ENCODE measurements at regions not wholly inside any gene's neighbourhood (a gene's known extent, or its start where the extent isn't known, plus 50 kb on each side); places are given as distances from the start of the nearest gene placed in this dataset.
A peak's percentile ranks its signal among the peaks of the same experiment; 100 is the strongest.

DNA sequence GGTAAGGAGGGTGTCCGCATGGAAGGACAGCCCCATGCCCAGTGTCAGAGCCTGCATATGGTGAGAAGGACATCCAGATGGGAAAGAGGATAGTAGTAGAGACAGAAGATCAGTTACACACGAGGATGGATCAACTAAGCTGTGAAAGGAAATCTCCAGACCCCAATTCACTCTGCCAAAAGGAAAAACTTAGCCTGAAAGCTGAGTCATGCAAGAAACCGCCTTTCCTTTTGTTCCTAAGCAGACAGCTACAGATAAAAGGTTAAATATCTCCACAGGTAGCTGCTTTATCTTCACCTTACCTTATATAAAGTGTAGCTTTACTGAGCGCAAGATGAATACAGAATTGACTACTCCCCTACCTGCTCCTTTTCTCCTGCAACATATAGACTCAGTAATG is 67.3 kb upstream of the LGALSL start:
- Histone ChIP-seq H3K27me3 (no peaks in the 10 kb centered on the region), H3K36me3 (no peaks in the 10 kb centered on the region), H3K9me3 (peaks cover 3% of the 10 kb centered on the region; the same call in 1 of the 2 replicates), H3K4me3 (no peak overlapping the region)
- DNase-seq: no peak

DNA sequence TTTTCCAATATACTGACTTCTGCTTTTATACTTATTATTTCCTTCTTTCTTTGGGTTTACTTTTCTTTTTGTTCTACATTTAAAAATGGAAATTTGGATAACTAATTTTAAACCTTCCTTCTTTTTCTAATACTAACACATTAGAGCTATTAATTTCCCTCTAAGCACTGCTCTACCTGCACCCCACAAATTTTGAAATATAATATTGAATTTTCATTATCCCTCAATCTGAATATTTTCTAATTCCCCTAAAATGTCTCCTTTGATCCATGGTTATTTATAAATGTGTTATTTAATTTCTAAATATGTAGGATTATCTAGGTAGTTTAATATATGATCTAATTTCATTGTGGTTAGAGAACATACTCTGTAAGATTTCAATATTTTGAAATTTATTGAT is 63.4 kb upstream of the LGALSL start:
- Histone ChIP-seq H3K36me3 (no peaks in the 10 kb centered on the region), H3K27me3 (no peaks in the 10 kb centered on the region), H3K9me3 (peaks cover 3% of the 10 kb centered on the region; the same call in 1 of the 2 replicates), H3K4me3 (no peak overlapping the region)
- DNase-seq: no peak

GRCh38 chr2:64391424-64391823 is 62.5 kb upstream of the LGALSL start:
- no peak for DNase-seq
- no peaks in the 10 kb centered on the region for H3K36me3 ChIP-seq
- peaks cover 3% of the 10 kb centered on the region; the same call in 1 of the 2 replicates for H3K9me3 ChIP-seq
- H3K27me3 ChIP-seq: no peaks in the 10 kb centered on the region
- H3K4me3 ChIP-seq: no peak overlapping the region

- no peak for DNase-seq
- Histone ChIP-seq H3K27me3 (no peaks in the 10 kb centered on the region), H3K4me3 (no peak overlapping the region), H3K9me3 (peaks cover 3% of the 10 kb centered on the region; the same call in 1 of the 2 replicates), H3K36me3 (no peaks in the 10 kb centered on the region)
These were observed 62.0 kb upstream of the LGALSL start for GRCh38 chr2:64391940-64392339.

DNA sequence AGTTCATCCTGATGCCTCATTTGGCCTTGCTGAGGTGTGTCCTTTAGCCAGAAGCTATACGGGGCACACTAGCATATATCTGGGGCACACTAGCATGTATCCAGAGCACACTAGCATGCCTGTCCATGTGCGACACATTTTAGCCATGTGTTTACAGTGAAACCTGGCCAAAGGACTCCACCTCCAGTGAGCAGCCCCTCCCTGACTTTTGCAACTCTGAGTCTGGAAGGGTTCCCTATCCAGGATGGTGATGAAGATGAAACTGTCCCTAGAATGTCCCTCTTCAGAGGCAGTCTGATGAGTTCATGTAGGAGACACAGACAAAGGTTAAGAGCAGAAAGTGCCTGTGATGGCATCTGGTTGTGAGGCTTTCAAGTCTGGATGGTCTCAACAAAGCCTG is 61.4 kb upstream of the LGALSL start:
- no peak for DNase-seq
- Histone ChIP-seq H3K4me3 (no peak overlapping the region), H3K36me3 (no peaks in the 10 kb centered on the region), H3K27me3 (no peaks in the 10 kb centered on the region), H3K9me3 (peaks cover 3% of the 10 kb centered on the region; the same call in 1 of the 2 replicates)

DNA sequence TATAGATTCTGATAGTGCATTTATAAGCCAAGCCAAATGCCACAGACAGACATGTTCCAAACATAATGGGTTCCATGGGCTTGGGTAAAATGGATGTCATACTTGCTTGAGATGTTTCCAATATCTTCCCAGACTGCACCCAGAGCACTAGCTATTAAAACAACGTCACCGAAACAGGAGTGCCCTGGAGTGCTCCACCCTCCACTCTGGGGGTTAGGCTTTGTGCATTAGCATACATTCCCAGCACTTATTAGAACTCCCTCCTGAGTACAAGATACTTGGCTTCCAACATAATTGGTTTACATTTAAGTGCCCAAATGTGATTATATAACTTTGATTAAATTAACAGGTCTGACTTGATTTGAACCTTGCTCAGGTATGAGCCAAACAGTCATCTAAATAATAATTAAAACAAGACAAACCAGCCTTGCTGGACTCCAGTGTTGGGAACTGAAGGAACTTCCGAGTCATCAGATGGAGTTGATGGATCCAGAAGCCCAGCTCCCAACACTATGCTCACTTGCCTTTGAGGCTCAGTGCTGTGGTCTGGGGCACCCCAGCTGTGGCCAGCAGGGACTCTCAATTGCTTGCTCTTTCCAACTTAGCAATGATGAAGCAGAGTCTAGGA is 60.5 kb upstream of the LGALSL start:
- Histone ChIP-seq H3K4me3 (no peak overlapping the region), H3K27me3 (no peaks in the 10 kb centered on the region), H3K36me3 (no peaks in the 10 kb centered on the region), H3K9me3 (peaks cover 3% of the 10 kb centered on the region; the same call in 1 of the 2 replicates)
- no peak for DNase-seq

GRCh38 chr2:64394153-64394552 is 59.8 kb upstream of the LGALSL start:
- H3K36me3 ChIP-seq: no peaks in the 10 kb centered on the region

GRCh38 chr2:64396001-64396400 is 58.0 kb upstream of the LGALSL start:
- no peak for DNase-seq
- peaks cover 3% of the 10 kb centered on the region; the same call in 1 of the 2 replicates for H3K9me3 ChIP-seq
- no peaks in the 10 kb centered on the region for H3K27me3 ChIP-seq
- H3K36me3 ChIP-seq: no peaks in the 10 kb centered on the region
- no peak overlapping the region for H3K4me3 ChIP-seq

More at GRCh38 chr2:64394153-64394552, 59.8 kb upstream of the LGALSL start:
- no peaks in the 10 kb centered on the region for H3K27me3 ChIP-seq
- peaks cover 3% of the 10 kb centered on the region; the same call in 1 of the 2 replicates for H3K9me3 ChIP-seq
- DNase-seq: no peak
- no peak overlapping the region for H3K4me3 ChIP-seq

- no peak overlapping the region for H3K4me3 ChIP-seq
These were observed 57.4 kb upstream of the LGALSL start for GRCh38 chr2:64396551-64396950.

GRCh38 chr2:64398516-64399129 is 55.3 kb upstream of the LGALSL start:
- no peaks in the 10 kb centered on the region for H3K36me3 ChIP-seq
- no peak for DNase-seq
- H3K9me3 ChIP-seq: no peaks in the 10 kb centered on the region
- H3K4me3 ChIP-seq: no peak overlapping the region
- no peaks in the 10 kb centered on the region for H3K27me3 ChIP-seq

More at GRCh38 chr2:64396551-64396950, 57.4 kb upstream of the LGALSL start:
- Histone ChIP-seq H3K27me3 (no peaks in the 10 kb centered on the region), H3K9me3 (no peaks in the 10 kb centered on the region), H3K36me3 (no peaks in the 10 kb centered on the region)
- no peak for DNase-seq

GRCh38 chr2:64399521-64399920 is 54.4 kb upstream of the LGALSL start:
- DNase-seq: no peak
- H3K27me3 ChIP-seq: no peaks in the 10 kb centered on the region
- H3K4me3 ChIP-seq: no peak overlapping the region
- no peaks in the 10 kb centered on the region for H3K9me3 ChIP-seq
- no peaks in the 10 kb centered on the region for H3K36me3 ChIP-seq

DNA sequence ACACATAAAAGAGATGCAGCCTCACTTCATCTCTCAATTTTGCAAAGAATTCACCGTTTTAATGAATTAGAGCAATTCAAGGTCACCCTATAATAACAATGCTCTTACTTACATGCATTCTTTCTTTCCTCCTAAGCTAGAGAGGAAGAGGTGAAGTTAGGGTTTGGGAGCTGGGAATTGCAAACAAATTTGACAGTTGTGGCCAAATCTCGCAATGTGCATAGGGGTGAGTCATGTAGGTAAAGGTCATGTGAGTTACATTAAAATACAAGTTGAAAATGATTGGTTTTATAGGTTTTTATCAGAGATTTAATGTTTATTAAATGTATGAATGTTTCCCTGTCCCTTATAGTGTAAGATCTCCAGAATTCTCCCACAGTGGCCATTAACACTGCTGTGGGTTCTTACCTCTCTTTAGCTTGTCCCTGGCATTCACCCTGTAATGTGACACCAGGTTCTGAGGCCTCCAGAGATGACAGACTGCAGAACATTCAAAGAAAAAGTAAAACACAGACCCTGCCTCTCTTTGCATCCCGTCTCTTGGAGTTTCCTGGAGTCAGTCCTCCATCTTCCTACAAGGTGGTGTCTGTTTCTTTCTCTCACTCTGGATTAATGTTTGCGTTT is 53.7 kb upstream of the LGALSL start:
- DNase-seq: no peak
- Histone ChIP-seq H3K36me3 (no peaks in the 10 kb centered on the region), H3K4me3 (no peak overlapping the region), H3K9me3 (no peaks in the 10 kb centered on the region), H3K27me3 (no peaks in the 10 kb centered on the region)

- peak; percentile 36 for DNase-seq
- no peaks in the 10 kb centered on the region for H3K9me3 ChIP-seq
- H3K4me3 ChIP-seq: no peak overlapping the region
- no peaks in the 10 kb centered on the region for H3K36me3 ChIP-seq
- no peaks in the 10 kb centered on the region for H3K27me3 ChIP-seq
These were observed 53.0 kb upstream of the LGALSL start for GRCh38 chr2:64400733-64401528.

GRCh38 chr2:64401529-64401880 is 52.5 kb upstream of the LGALSL start:
- no peak for DNase-seq
- H3K9me3 ChIP-seq: no peaks in the 10 kb centered on the region

GRCh38 chr2:64402876-64403275 is 51.1 kb upstream of the LGALSL start:
- Histone ChIP-seq H3K9me3 (no peaks in the 10 kb centered on the region), H3K36me3 (no peaks in the 10 kb centered on the region), H3K27me3 (no peaks in the 10 kb centered on the region), H3K4me3 (no peak overlapping the region)
- no peak for DNase-seq

More at GRCh38 chr2:64401529-64401880, 52.5 kb upstream of the LGALSL start:
- Histone ChIP-seq H3K4me3 (no peak overlapping the region), H3K36me3 (no peaks in the 10 kb centered on the region), H3K27me3 (no peaks in the 10 kb centered on the region)

DNA sequence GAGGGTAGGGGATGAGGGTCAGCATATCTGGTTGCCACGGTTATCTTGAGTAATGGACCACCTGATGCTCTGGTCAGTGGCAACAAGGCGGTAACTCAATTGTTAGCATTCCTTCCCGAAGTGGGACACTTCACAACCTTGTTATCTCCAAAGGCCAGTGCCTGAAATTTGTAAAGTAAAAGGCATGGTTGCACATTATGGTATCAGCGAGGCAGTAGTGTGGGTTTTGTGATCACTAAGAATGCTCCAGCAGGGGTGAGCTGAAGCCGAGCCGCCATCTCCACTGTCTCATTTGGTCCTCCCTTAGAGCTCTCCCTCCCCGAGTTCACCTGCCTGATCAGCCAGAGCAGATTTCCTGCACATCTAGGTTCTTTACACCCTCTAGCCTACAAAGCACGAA is 50.5 kb upstream of the LGALSL start:
- no peak for DNase-seq
- Histone ChIP-seq H3K27me3 (no peaks in the 10 kb centered on the region), H3K36me3 (no peaks in the 10 kb centered on the region), H3K9me3 (no peaks in the 10 kb centered on the region), H3K4me3 (no peak overlapping the region; the same call in 1 of the 2 replicates)

All from MG63 (cell line).